Heart left ventricle (tissue), 16 donors: ENCODE measurements at regions not wholly inside any gene's neighbourhood (a gene's known extent, or its start where the extent isn't known, plus 50 kb on each side); places are given as distances from the start of the nearest gene placed in this dataset.

Experiments
- ATAC-seq, 4 donors: fragments of 200-7000 bp; cut with Tn5 transposase; one replicate each; pipeline ENCODE4 v1.9.1; 2020 to 2022; ENCODE audit warnings: moderate library complexity in 4 of 4, mild to moderate bottlenecking in 3 of 4, moderate number of reproducible peaks in 1 of 4
- DNase-seq, 5 donors: peaks; one replicate each; pipeline ENCODE4 v3.0.0-alpha.2; 2020
- H3K27ac ChIP-seq, 12 donors: fragments of 200-600 bp; sonication (generic) in 4 of 12; one replicate each; pipeline versions ENCODE4 v1.5.0 to v1.8.0; 2016 to 2022; ENCODE audit warnings: mild to moderate bottlenecking in 2 of 12
- H3K27me3 ChIP-seq, 9 donors: fragments of 200-600 bp; sonication (generic) in 2 of 9; one replicate each; pipeline versions ENCODE4 v1.5.1 to v1.8.0; 2016 to 2022; ENCODE audit warnings: mild to moderate bottlenecking in 3 of 9
- H3K36me3 ChIP-seq, 9 donors: fragments of 200-600 bp; sonication (generic) in 2 of 9; one replicate each; pipeline versions ENCODE4 v1.5.0 to v1.8.0; 2018 to 2022; ENCODE audit warnings: mild to moderate bottlenecking in 2 of 9
- H3K4me1 ChIP-seq, 12 donors: fragments of 200-600 bp; sonication (generic) in 4 of 12; one replicate each; pipeline versions ENCODE4 v1.5.0 to v1.8.0; 2016 to 2022; ENCODE audit warnings: mild to moderate bottlenecking in 3 of 12
- H3K4me3 ChIP-seq, 12 donors: fragments of 200-600 bp; sonication (generic) in 4 of 12; one replicate each; pipeline versions ENCODE4 v1.5.0 to v1.8.0; 2017 to 2022; ENCODE audit warnings: mild to moderate bottlenecking in 9 of 12, moderate library complexity in 4 of 12
- H3K9me3 ChIP-seq, 12 donors: fragments of 200-600 bp; sonication (generic) in 4 of 12; one replicate each; pipeline versions ENCODE4 v1.5.0 to v1.8.0; 2016 to 2022; ENCODE audit warnings: mild to moderate bottlenecking in 1 of 12
- CTCF ChIP-seq, 12 donors: fragments of 200-600 bp; sonication (generic) in 4 of 12; IDR thresholded peaks; one replicate each; pipeline versions ENCODE4 v1.5.0 to v1.8.0; 2018 to 2022; ENCODE audit warnings: antibody characterized with exemption in 12 of 12, mild to moderate bottlenecking in 5 of 12
- POLR2A ChIP-seq, 2 donors: fragments of 450-650 bp; IDR thresholded peaks; one replicate each; pipeline ENCODE4 v1.6.1; 2017; ENCODE audit warnings: antibody characterized with exemption in 2 of 2, mild to moderate bottlenecking in 2 of 2, moderate library complexity in 2 of 2
- WGBS, 4 donors: extraction: QIAGEN DNeasy Blood & Tissue Kit in 2 of 4; methylation state at CpG; one replicate each; pipeline versions ENCODE4 v1.1.5 to v1.1.7; 2013 to 2018; 5-methylcytosine and 5-hydroxymethylcytosine counted together
- intact Hi-C, 10 donors: fragments of 100-400 bp; cut with DNase I; formaldehyde crosslinking; loops; one replicate each; pipeline versions ENCODE4 v1.11.1 to v1.14.2; 2022
- donor health status: ischemic (EF 13 %, LVEDD 7.1; RV severe dilation, severe dysfunction).
- donor health status: healthy with polysubstance abuse.
- donor health status: DM: no; HTN: yes; CAD: no.
- donor health status: DM: no; HTN: no; CAD: no.
- donor health status: ischemic (EF 25% LVEDD 6.9; RV normal size, moderate dysfunction).
- donor health status: ischemic (EF 25% LVEDD 5.7; RV mildly dilated, moderate dysfunction).
- donor health status: healthy.
- donor health status: DM: yes; HTN: yes; CAD: no.
- donor health status: ischemic (EF 35%, LVEDD 5.7; RV mildly dilated, moderate dysfunction).
- donor health status: nonischemic (EF 11% LVEDD 7.7; RV severe dilation, severe dysfunction).
- donor health status: DM: yes; HTN: yes; CAD: no.
- donor health status: PGD.
- donor health status: ischemic (EF 29% LVEDD 5.4; RV normal size, mild dysfunction).
- donor health status: nonischemic (EF 23%, LVEDD 6.1; RV moderate dilation, normal function).

DNA sequence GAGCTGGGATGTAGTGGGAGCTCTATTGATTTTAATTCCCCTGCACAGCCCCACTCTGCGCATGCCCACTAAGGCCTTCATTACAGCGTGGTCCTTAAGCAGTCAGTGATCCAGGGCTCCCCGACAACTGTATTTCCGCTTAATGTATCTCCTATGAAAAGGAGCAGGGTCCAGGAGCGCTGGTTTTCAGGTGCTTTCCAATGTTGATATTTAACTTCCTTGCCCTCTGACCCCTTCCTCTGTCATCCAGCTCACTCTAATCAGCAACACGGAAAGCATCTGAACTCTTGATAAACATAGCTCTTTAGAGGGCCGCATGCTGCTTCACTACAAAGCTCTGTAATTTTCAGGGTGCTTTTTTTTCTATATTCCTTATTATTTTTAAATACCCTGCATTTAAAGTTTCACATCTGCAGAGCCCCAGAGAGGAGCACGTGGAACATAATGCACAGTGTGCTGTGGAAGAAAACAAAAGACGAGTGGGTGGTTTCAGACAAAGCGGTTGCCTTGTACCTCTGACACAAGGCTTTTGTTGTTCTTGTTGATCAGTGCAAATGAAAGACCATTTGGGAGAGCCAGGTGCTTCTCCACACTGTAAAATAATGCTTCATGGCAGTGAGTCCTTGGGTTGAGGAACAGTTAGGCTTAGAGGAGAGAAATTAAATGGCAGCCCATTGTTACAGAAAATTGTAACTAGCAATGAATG lies 465.9 kb upstream of the CELF2 start:
- ATAC-seq (no peak), DNase-seq (no peak)
- H3K4me3 ChIP-seq: no peak overlapping the region
- no peaks in the 10 kb centered on the region for H3K27me3 ChIP-seq
- H3K36me3 ChIP-seq: no peaks in the 10 kb centered on the region
- intact Hi-C loops: no loop called here
- WGBS, 4 donors: 77 to 86% (median 84%) methylated on average over 10 of the region's 10 CpGs
- TF ChIP-seq CTCF (IDR thresholded peaks at IDR 0.05): no peak
- no peak for TF ChIP-seq POLR2A (IDR thresholded peaks at IDR 0.05)
- no peaks in the 10 kb centered on the region for H3K9me3 ChIP-seq
- no peak overlapping the region for H3K27ac ChIP-seq
- H3K4me1 ChIP-seq: no peaks in the 10 kb centered on the region

- ATAC-seq (no peak), DNase-seq (no peak)
- H3K36me3 ChIP-seq: no peaks in the 10 kb centered on the region
- intact Hi-C loops: no loop called here
- TF ChIP-seq POLR2A (IDR thresholded peaks at IDR 0.05) (no peak), CTCF (IDR thresholded peaks at IDR 0.05) (no peak)
- no peaks in the 10 kb centered on the region for H3K27me3 ChIP-seq
- H3K9me3 ChIP-seq: no peaks in the 10 kb centered on the region
- no peak overlapping the region for H3K4me3 ChIP-seq
- no peak overlapping the region for H3K27ac ChIP-seq
- no peaks in the 10 kb centered on the region for H3K4me1 ChIP-seq
- WGBS, 4 donors: 82 to 92% (median 87%) methylated on average over 3 of the region's 3 CpGs
These were observed 464.7 kb upstream of the CELF2 start for GRCh38 chr10:10552948-10553347.

- TF ChIP-seq POLR2A (IDR thresholded peaks at IDR 0.05) (no peak), CTCF (IDR thresholded peaks at IDR 0.05) (no peak)
- no peak overlapping the region for H3K27ac ChIP-seq
- no peaks in the 10 kb centered on the region for H3K9me3 ChIP-seq
- H3K4me3 ChIP-seq: no peak overlapping the region
- 61 to 69% (median 66%) methylated on average over 10 of the region's 10 CpGs for WGBS, 4 donors
- intact Hi-C loops: no loop called here
- no peaks in the 10 kb centered on the region for H3K36me3 ChIP-seq
- H3K4me1 ChIP-seq: peaks cover 0 to 6% (median 0%) of the 10 kb centered on the region in 12 donors
- DNase-seq: peak in 1 of 5 donors; percentile 8
- H3K27me3 ChIP-seq: no peaks in the 10 kb centered on the region
- ATAC-seq: no peak
These were observed 453.4 kb upstream of the CELF2 start for GRCh38 chr10:10564081-10564794.

DNA sequence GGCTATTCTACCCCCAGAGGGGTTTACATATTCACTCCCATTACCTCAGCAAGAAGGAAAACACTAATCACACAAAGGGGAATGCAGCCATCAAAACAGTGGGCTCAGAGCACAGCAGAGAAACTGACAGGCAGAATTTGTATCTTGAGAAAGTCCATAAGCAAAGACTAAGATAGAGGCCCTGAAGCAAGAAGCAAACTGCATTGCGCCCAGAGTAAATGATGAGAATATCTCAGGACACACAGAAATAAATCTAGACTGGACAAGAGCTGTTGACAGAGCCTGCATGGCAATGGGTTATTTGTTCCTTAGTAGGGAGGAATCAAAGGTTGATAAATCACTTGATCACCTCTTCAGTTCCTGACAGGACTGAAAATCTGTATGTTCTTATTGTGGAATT lies 440.7 kb upstream of the CELF2 start:
- 95 to 98% (median 97%) methylated on average over 1 of the region's 1 CpG for WGBS, 4 donors
- Histone ChIP-seq H3K9me3 (no peaks in the 10 kb centered on the region), H3K27ac (no peak overlapping the region), H3K4me1 (peaks cover 0 to 14% (median 0%) of the 10 kb centered on the region in 12 donors), H3K27me3 (no peaks in the 10 kb centered on the region), H3K36me3 (no peaks in the 10 kb centered on the region), H3K4me3 (no peak overlapping the region)
- TF ChIP-seq POLR2A (IDR thresholded peaks at IDR 0.05): no peak
- intact Hi-C loops: no loop called here
- no peak for DNase-seq
- ATAC-seq: no peak
